ENCODE measurements at regions not wholly inside any gene's neighbourhood (a gene's known extent, or its start where the extent isn't known, plus 50 kb on each side); places are given as distances from the start of the nearest gene placed in this dataset.

DNA sequence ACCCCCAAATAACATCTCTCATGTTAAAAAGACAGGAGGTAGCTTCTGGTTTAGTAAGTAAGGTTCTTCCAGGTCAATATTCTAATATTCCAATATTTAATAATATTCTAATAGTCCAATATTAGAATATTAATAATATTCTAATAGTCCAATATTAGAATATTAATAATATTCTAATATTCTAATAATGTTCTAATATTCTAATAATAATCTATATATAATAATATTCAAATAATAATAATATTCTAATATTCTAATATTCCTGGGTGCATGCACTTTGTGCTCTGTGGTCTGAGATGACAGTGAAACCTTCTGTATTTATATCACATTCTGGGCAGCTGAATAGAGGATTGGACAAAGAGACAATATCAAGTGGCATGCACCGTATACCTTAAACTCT lies 96.1 kb downstream of the PCDH10 start:
- Histone ChIP-seq H3K27me3 (no peaks in the 10 kb centered on the region), H3K27ac (no peak overlapping the region), H3K9me3 (no peaks in the 10 kb centered on the region), H3K4me3 (no peak overlapping the region), H3K36me3 (no peaks in the 10 kb centered on the region), H3K4me1 (no peaks in the 10 kb centered on the region)
- TF ChIP-seq, protein P1, sequence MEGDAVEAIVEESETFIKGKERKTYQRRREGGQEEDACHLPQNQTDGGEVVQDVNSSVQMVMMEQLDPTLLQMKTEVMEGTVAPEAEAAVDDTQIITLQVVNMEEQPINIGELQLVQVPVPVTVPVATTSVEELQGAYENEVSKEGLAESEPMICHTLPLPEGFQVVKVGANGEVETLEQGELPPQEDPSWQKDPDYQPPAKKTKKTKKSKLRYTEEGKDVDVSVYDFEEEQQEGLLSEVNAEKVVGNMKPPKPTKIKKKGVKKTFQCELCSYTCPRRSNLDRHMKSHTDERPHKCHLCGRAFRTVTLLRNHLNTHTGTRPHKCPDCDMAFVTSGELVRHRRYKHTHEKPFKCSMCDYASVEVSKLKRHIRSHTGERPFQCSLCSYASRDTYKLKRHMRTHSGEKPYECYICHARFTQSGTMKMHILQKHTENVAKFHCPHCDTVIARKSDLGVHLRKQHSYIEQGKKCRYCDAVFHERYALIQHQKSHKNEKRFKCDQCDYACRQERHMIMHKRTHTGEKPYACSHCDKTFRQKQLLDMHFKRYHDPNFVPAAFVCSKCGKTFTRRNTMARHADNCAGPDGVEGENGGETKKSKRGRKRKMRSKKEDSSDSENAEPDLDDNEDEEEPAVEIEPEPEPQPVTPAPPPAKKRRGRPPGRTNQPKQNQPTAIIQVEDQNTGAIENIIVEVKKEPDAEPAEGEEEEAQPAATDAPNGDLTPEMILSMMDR (IDR thresholded peaks at IDR 0.05): no peak
- no peak for TF ChIP-seq POLR2A (IDR thresholded peaks at IDR 0.05)
- no peak for DNase-seq
- 84 to 94% (median 92%) methylated on average over 1 of the region's 1 CpG for WGBS, 4 donors
- no peak for ATAC-seq
- intact Hi-C loops (cut with DNase I): no loop called here
